CD14-positive monocyte (primary cell): ENCODE measurements at regions not wholly inside any gene's neighbourhood (a gene's known extent, or its start where the extent isn't known, plus 50 kb on each side); places are given as distances from the start of the nearest gene placed in this dataset.

ENCODE experiments used
- DNase-seq, 3 donors: peaks; one replicate each; pipeline ENCODE4 v3.0.0-alpha.2; 2011 to 2022
- H2AFZ ChIP-seq: 2 replicates; pipeline ENCODE4 v1.6.0; 2012; ENCODE audit warnings: mild to moderate bottlenecking, low read depth, low read length, inconsistent platforms; ENCODE audit not compliant: insufficient read depth, poor library complexity, severe bottlenecking
- H3K27ac ChIP-seq, 2 donors: 1 replicate in 1 of 2; 2 replicates in 1 of 2; pipeline ENCODE4 v1.5.1; 2012 to 2013; ENCODE audit warnings: low read length in 2 of 2, control low read depth in 1 of 2, inconsistent platforms in 1 of 2, low read depth in 1 of 2, mild to moderate bottlenecking in 1 of 2
- H3K27me3 ChIP-seq, 2 donors: one replicate each; pipeline versions ENCODE4 v1.6.0 to v1.6.1; 2011 to 2013; ENCODE audit warnings: low read length in 2 of 2; ENCODE audit not compliant: control insufficient read depth in 2 of 2, insufficient read depth in 2 of 2
- H3K36me3 ChIP-seq, 2 donors: replicated peaks in 1 of 2; 1 replicate in 1 of 2; 2 replicates in 1 of 2; pipeline versions ENCODE4 v1.5.1 to v1.6.1; 2012 to 2013; ENCODE audit warnings: low read length in 2 of 2, control low read depth in 1 of 2, inconsistent platforms in 1 of 2, mild to moderate bottlenecking in 1 of 2; ENCODE audit not compliant: insufficient read depth in 2 of 2, control insufficient read depth in 1 of 2
- H3K4me1 ChIP-seq, 2 donors: 1 replicate in 1 of 2; 2 replicates in 1 of 2; pipeline versions ENCODE4 v1.5.1 to v1.6.1; 2012 to 2013; ENCODE audit warnings: low read length in 2 of 2, control low read depth in 1 of 2, inconsistent platforms in 1 of 2, mild to moderate bottlenecking in 1 of 2, moderate library complexity in 1 of 2; ENCODE audit not compliant: insufficient read depth in 2 of 2, control insufficient read depth in 1 of 2
- H3K4me2 ChIP-seq: replicated peaks from 2 replicates; pipeline ENCODE3; 2012; ENCODE audit warnings: low read length, moderate library complexity, mild to moderate bottlenecking; ENCODE audit not compliant: poor library complexity, severe bottlenecking; ENCODE audit errors: extremely low read depth
- H3K4me3 ChIP-seq, 3 experiments: fragments of 200-600 bp in 1 of 3; sonication (generic) in 1 of 3; replicated peaks in 1 of 3; 1 replicate in 2 of 3; 2 replicates in 1 of 3; pipeline ENCODE4 v1.5.1; 2011 to 2013; ENCODE audit warnings: low read length in 3 of 3, mild to moderate bottlenecking in 3 of 3, control low read depth in 2 of 3, low read depth in 2 of 3, inconsistent platforms in 1 of 3, moderate library complexity in 1 of 3
- H3K79me2 ChIP-seq: 2 replicates; pipeline ENCODE4 v1.6.0; 2012; ENCODE audit warnings: mild to moderate bottlenecking, control low read depth, inconsistent platforms, low read length, moderate library complexity; ENCODE audit not compliant: insufficient read depth
- H3K9ac ChIP-seq: 2 replicates; pipeline ENCODE4 v1.6.0; 2017; ENCODE audit warnings: low read length, mild to moderate bottlenecking; ENCODE audit not compliant: insufficient read depth, poor library complexity, severe bottlenecking
- H3K9me3 ChIP-seq, 2 donors: replicated peaks in 1 of 2; 1 replicate in 1 of 2; 2 replicates in 1 of 2; pipeline versions ENCODE4 v1.5.1 to v1.6.1; 2012 to 2013; ENCODE audit warnings: low read length in 2 of 2, control low read depth in 1 of 2; ENCODE audit not compliant: control insufficient read depth in 1 of 2, insufficient read depth in 1 of 2
- H4K20me1 ChIP-seq: 2 replicates; pipeline ENCODE4 v1.6.0; 2012; ENCODE audit warnings: mild to moderate bottlenecking, low read length, control low read depth, moderate library complexity; ENCODE audit not compliant: insufficient read depth
- H3K27ac Mint-ChIP-seq, 7 donors: one replicate each; pipeline ENCODE4 v1.8.0; 2020; ENCODE audit warnings: mild to moderate bottlenecking in 7 of 7, mixed read lengths in 7 of 7, moderate library complexity in 6 of 7, inconsistent platforms in 2 of 7
- H3K27me3 Mint-ChIP-seq, 3 donors: one replicate each; pipeline ENCODE4 v1.8.0; 2021 to 2022; ENCODE audit warnings: low read depth in 3 of 3, mild to moderate bottlenecking in 3 of 3, mixed read lengths in 3 of 3, moderate library complexity in 3 of 3, inconsistent platforms in 1 of 3
- H3K36me3 Mint-ChIP-seq, 2 donors: one replicate each; pipeline ENCODE4 v1.8.0; 2020; ENCODE audit warnings: mixed read lengths in 2 of 2, inconsistent platforms in 1 of 2, mild to moderate bottlenecking in 1 of 2
- H3K4me1 Mint-ChIP-seq: one replicate; pipeline ENCODE4 v1.8.0; 2020; ENCODE audit warnings: mild to moderate bottlenecking, mixed read lengths
- H3K4me3 Mint-ChIP-seq, 2 donors: one replicate each; pipeline ENCODE4 v1.8.0; 2020; ENCODE audit warnings: mild to moderate bottlenecking in 2 of 2, mixed read lengths in 2 of 2, moderate library complexity in 1 of 2
- H3K9me3 Mint-ChIP-seq, 7 donors: one replicate each; pipeline ENCODE4 v1.8.0; 2020 to 2022; ENCODE audit warnings: mixed read lengths in 7 of 7, mild to moderate bottlenecking in 6 of 7, moderate library complexity in 6 of 7, inconsistent platforms in 2 of 7
- CTCF ChIP-seq: fragments of 200-600 bp; IDR thresholded peaks from one replicate; pipeline ENCODE4 v1.8.0; 2022; ENCODE audit warnings: antibody characterized with exemption, mild to moderate bottlenecking
- WGBS: methylation state at CpG from one replicate; pipeline ENCODE4 v1.1.5; 2013; ENCODE audit warnings: missing lambda C conversion rate; ENCODE audit not compliant: insufficient coverage; 5-methylcytosine and 5-hydroxymethylcytosine counted together
- intact Hi-C, 2 donors: fragments of 100-400 bp; cut with micrococcal nuclease; formaldehyde crosslinking; loops; one replicate each; pipeline versions ENCODE4 v1.15.0 to v1.15.1; 2023

- Histone ChIP-seq H3K36me3 (peaks cover 0 to 9% of the 10 kb centered on the region in 2 donors), H4K20me1 (no peaks in the 10 kb centered on the region), H3K79me2 (no peaks in the 10 kb centered on the region), H3K4me3 (no peak overlapping the region), H3K9me3 (no peaks in the 10 kb centered on the region), H3K27me3 (peaks cover 0 to 2% of the 10 kb centered on the region in 2 donors), H3K27ac (no peak overlapping the region), H3K4me1 (peaks cover 9 to 12% of the 10 kb centered on the region in 2 donors), H3K9ac (no peak overlapping the region), H2AFZ (no peak overlapping the region), H3K4me2 (no peak overlapping the region)
- Mint-ChIP-seq H3K4me3 (no peak overlapping the region), H3K9me3 (no peaks in the 10 kb centered on the region), H3K27ac (no peak overlapping the region), H3K4me1 (peaks cover 20% of the 10 kb centered on the region), H3K36me3 (peaks cover 21 to 25% of the 10 kb centered on the region in 2 donors), H3K27me3 (peaks cover 10 to 20% (median 16%) of the 10 kb centered on the region in 3 donors)
- intact Hi-C loops: no loop called here
- DNase-seq: no peak
- no peak for TF ChIP-seq CTCF
- 100% methylated on average over 2 of the region's 3 CpGs for WGBS
These were observed 147.3 kb downstream of the SMAD6 start for GRCh38 chr15:66849393-66849745.

- Histone ChIP-seq H3K27me3 (peaks cover 0 to 2% of the 10 kb centered on the region in 2 donors), H3K4me2 (no peak overlapping the region), H3K4me3 (no peak overlapping the region), H3K36me3 (peaks cover 0 to 5% of the 10 kb centered on the region in 2 donors), H3K79me2 (no peaks in the 10 kb centered on the region), H4K20me1 (no peaks in the 10 kb centered on the region), H3K9ac (no peak overlapping the region), H3K4me1 (peaks cover 9 to 12% of the 10 kb centered on the region in 2 donors), H3K27ac (no peak overlapping the region), H3K9me3 (no peaks in the 10 kb centered on the region), H2AFZ (no peak overlapping the region)
- 100% methylated on average over 2 of the region's 4 CpGs for WGBS
- no peak for TF ChIP-seq CTCF
- Mint-ChIP-seq H3K36me3 (peaks cover 17 to 22% of the 10 kb centered on the region in 2 donors), H3K9me3 (no peaks in the 10 kb centered on the region), H3K4me1 (peaks cover 20% of the 10 kb centered on the region), H3K27ac (no peak overlapping the region), H3K27me3 (peaks cover 8 to 22% (median 18%) of the 10 kb centered on the region in 3 donors), H3K4me3 (no peak overlapping the region)
- intact Hi-C loops: loop anchor here (2.0 to 5.0 kb wide), 6 partner anchors 47 to 247 kb away; no protein-coding TSS in a partner anchor
- no peak for DNase-seq
These were observed 147.7 kb downstream of the SMAD6 start for GRCh38 chr15:66849746-66850077.
